HEK293T (cell line): ENCODE measurements at regions not wholly inside any gene's neighbourhood (a gene's known extent, or its start where the extent isn't known, plus 50 kb on each side); places are given as distances from the start of the nearest gene placed in this dataset.

Experiments
- ARNT ChIP-seq: fragments of 450-650 bp; IDR thresholded peaks from 2 replicates; pipeline ENCODE4 v1.6.1; 2017; ENCODE audit warnings: mild to moderate bottlenecking
- BHLHE40 ChIP-seq: fragments of 450-650 bp; IDR thresholded peaks from 2 replicates; pipeline ENCODE4 v1.6.1; 2016; ENCODE audit warnings: mild to moderate bottlenecking, moderate library complexity, borderline replicate concordance
- ELF4 ChIP-seq: fragments of 450-650 bp; IDR thresholded peaks from 2 replicates; pipeline ENCODE4 v1.6.1; 2017; ENCODE audit warnings: antibody characterized with exemption
- FOXA1 ChIP-seq: fragments of 450-650 bp; IDR thresholded peaks from 2 replicates; pipeline ENCODE4 v1.6.1; 2016; ENCODE audit warnings: mild to moderate bottlenecking
- FOXK2 ChIP-seq: fragments of 450-650 bp; IDR thresholded peaks from 2 replicates; pipeline ENCODE4 v1.6.1; 2016; ENCODE audit warnings: mild to moderate bottlenecking
- FOXM1 ChIP-seq: fragments of 450-650 bp; IDR thresholded peaks from 2 replicates; pipeline ENCODE4 v1.6.1; 2017; ENCODE audit warnings: mild to moderate bottlenecking, borderline replicate concordance
- HDGF ChIP-seq: fragments of 450-650 bp; IDR thresholded peaks from 2 replicates; pipeline ENCODE4 v1.6.1; 2017; ENCODE audit warnings: antibody characterized with exemption, borderline replicate concordance
- NFRKB ChIP-seq: fragments of 450-650 bp; IDR thresholded peaks from 2 replicates; pipeline ENCODE4 v1.6.1; 2016; ENCODE audit warnings: mild to moderate bottlenecking, moderate library complexity
- SP1 ChIP-seq: fragments of 450-650 bp; IDR thresholded peaks from 2 replicates; pipeline ENCODE4 v1.6.1; 2017
- SUZ12 ChIP-seq: fragments of 450-650 bp; IDR thresholded peaks from 2 replicates; pipeline ENCODE4 v1.6.1; 2016; ENCODE audit warnings: mild to moderate bottlenecking
- TARDBP ChIP-seq: fragments of 450-650 bp; IDR thresholded peaks from 2 replicates; pipeline ENCODE4 v1.6.1; 2016
- ZNF384 ChIP-seq: fragments of 450-650 bp; IDR thresholded peaks from 2 replicates; pipeline ENCODE4 v1.6.1; 2016

- TF ChIP-seq NFRKB (no peak), FOXA1 (no peak), SP1 (no peak), BHLHE40 (no peak), ELF4 (no peak), FOXK2 (no peak), FOXM1 (no peak), ZNF384 (no peak), ARNT (no peak), HDGF (no peak), SUZ12 (no peak), TARDBP (no peak)
These were observed 275.4 kb upstream of the NEBL start for GRCh38 chr10:21172542-21172929.
